WTC11 (cell line): ENCODE measurements at regions not wholly inside any gene's neighbourhood (a gene's known extent, or its start where the extent isn't known, plus 50 kb on each side); places are given as distances from the start of the nearest gene placed in this dataset.

Source experiments
- ATAC-seq: fragments of 200-7000 bp; cut with Tn5 transposase; 2 replicates; pipeline ENCODE4 v1.10.0; 2021; ENCODE audit warnings: mild to moderate bottlenecking, moderate library complexity
- CTCF ChIA-PET: fragments of 300-600 bp; sonication (Branson Sonifier 250); formaldehyde crosslinking; loops from one replicate; lab custom pipeline; 2021; ENCODE audit warnings: antibody characterized with exemption; lab: Charles Lee
- POLR2A ChIA-PET: fragments of 350-600 bp; sonication (Branson Sonifier 250); formaldehyde crosslinking; loops from one replicate; lab custom pipeline; 2021; ENCODE audit warnings: antibody characterized with exemption; lab: Charles Lee
- DNase-seq: peaks from one replicate; pipeline ENCODE4 v3.0.0; 2021; ENCODE audit warnings: low spot score
- H3K27ac Mint-ChIP-seq: 2 replicates; pipeline ENCODE4 v1.8.0; 2021; ENCODE audit warnings: mixed read lengths
- H3K27me3 Mint-ChIP-seq: 2 replicates; pipeline ENCODE4 v1.8.0; 2021; ENCODE audit warnings: low read depth, mild to moderate bottlenecking, moderate library complexity, mixed read lengths
- H3K36me3 Mint-ChIP-seq: 2 replicates; pipeline ENCODE4 v1.8.0; 2021; ENCODE audit warnings: mixed read lengths
- H3K4me1 Mint-ChIP-seq: 2 replicates; pipeline ENCODE4 v1.8.0; 2022; ENCODE audit warnings: mixed read lengths
- H3K4me3 Mint-ChIP-seq: 2 replicates; pipeline ENCODE4 v1.8.0; 2021; ENCODE audit warnings: mild to moderate bottlenecking, moderate library complexity, mixed read lengths
- H3K9me3 Mint-ChIP-seq: 2 replicates; pipeline ENCODE4 v1.8.0; 2021; ENCODE audit warnings: mixed read lengths
- ARID4B ChIP-seq: sonication (generic); formaldehyde crosslinking; IDR thresholded peaks from 2 replicates; pipeline ENCODE4 v1.8.0; 2023; ENCODE audit warnings: missing genetic modification reagents, mild to moderate bottlenecking, borderline replicate concordance
- JAZF1 ChIP-seq: fragments of 250-450 bp; sonication (Bioruptor Pico); IDR thresholded peaks from 2 replicates; pipeline ENCODE4 v1.9.0; 2021; ENCODE audit warnings: moderate library complexity, mild to moderate bottlenecking, inconsistent platforms
- MLX ChIP-seq: sonication (generic); formaldehyde crosslinking; IDR thresholded peaks from 2 replicates; pipeline ENCODE4 v1.8.1; 2023; ENCODE audit warnings: mild to moderate bottlenecking, missing genetic modification reagents, moderate library complexity
- MXD4 ChIP-seq: fragments of 250-450 bp; sonication (Bioruptor Pico); IDR thresholded peaks from 2 replicates; pipeline ENCODE4 v1.8.0; 2021; ENCODE audit warnings: mild to moderate bottlenecking, moderate library complexity, borderline replicate concordance
- NFYB ChIP-seq: sonication (generic); formaldehyde crosslinking; conservative IDR thresholded peaks from 2 replicates; pipeline ENCODE4 v1.8.0; 2022; ENCODE audit warnings: low read depth, missing genetic modification reagents
- NR1H2 ChIP-seq: sonication (generic); formaldehyde crosslinking; IDR thresholded peaks from 2 replicates; pipeline ENCODE4 v1.9.0; 2021; ENCODE audit warnings: mild to moderate bottlenecking, moderate library complexity, missing genetic modification reagents
- RORB ChIP-seq: fragments of 250-450 bp; sonication (Bioruptor Pico); IDR thresholded peaks from 2 replicates; pipeline ENCODE4 v1.9.0; 2021; ENCODE audit warnings: mild to moderate bottlenecking
- SP1 ChIP-seq: sonication (generic); formaldehyde crosslinking; conservative IDR thresholded peaks from 2 replicates; pipeline ENCODE4 v1.8.1; 2022; ENCODE audit warnings: missing genetic modification reagents
- ZNF121 ChIP-seq: sonication (generic); formaldehyde crosslinking; IDR thresholded peaks from 2 replicates; pipeline ENCODE4 v1.8.0; 2023; ENCODE audit warnings: missing genetic modification reagents
- ZNF232 ChIP-seq: sonication (generic); formaldehyde crosslinking; IDR thresholded peaks from 2 replicates; pipeline ENCODE4 v1.8.0; 2022; ENCODE audit warnings: mild to moderate bottlenecking, missing genetic modification reagents
- ZNF263 ChIP-seq: sonication (generic); formaldehyde crosslinking; IDR thresholded peaks from 2 replicates; pipeline ENCODE4 v1.8.1; 2022; ENCODE audit warnings: low read depth, mild to moderate bottlenecking, moderate library complexity, missing genetic modification reagents
- ZNF512 ChIP-seq: sonication (generic); formaldehyde crosslinking; IDR thresholded peaks from 2 replicates; pipeline ENCODE4 v1.8.1; 2022; ENCODE audit warnings: missing genetic modification reagents, borderline replicate concordance
- TF ChIP-seq, protein P1 (sequence below): fragments of 250-450 bp; sonication (Bioruptor Pico); IDR thresholded peaks from 2 replicates; pipeline ENCODE4 v1.9.0; 2021; ENCODE audit warnings: mild to moderate bottlenecking, borderline replicate concordance
- TF ChIP-seq, protein P2 (sequence below): sonication (generic); formaldehyde crosslinking; IDR thresholded peaks from 2 replicates; pipeline ENCODE4 v1.8.1; 2022; ENCODE audit warnings: mild to moderate bottlenecking, missing genetic modification reagents, moderate library complexity, borderline replicate concordance
- TF ChIP-seq, protein P3 (sequence below): sonication (generic); formaldehyde crosslinking; IDR thresholded peaks from 2 replicates; pipeline ENCODE4 v1.8.0; 2022; ENCODE audit warnings: mild to moderate bottlenecking, missing genetic modification reagents
- TF ChIP-seq, protein P4 (sequence below): fragments of 250-450 bp; sonication (Bioruptor Pico); conservative IDR thresholded peaks from 2 replicates; pipeline ENCODE4 v1.9.0; 2021; ENCODE audit warnings: mild to moderate bottlenecking

GRCh38 chr14:65920996-65921395 lies 508.5 kb downstream of the FUT8 start (continued):
- TF ChIP-seq, protein P1, sequence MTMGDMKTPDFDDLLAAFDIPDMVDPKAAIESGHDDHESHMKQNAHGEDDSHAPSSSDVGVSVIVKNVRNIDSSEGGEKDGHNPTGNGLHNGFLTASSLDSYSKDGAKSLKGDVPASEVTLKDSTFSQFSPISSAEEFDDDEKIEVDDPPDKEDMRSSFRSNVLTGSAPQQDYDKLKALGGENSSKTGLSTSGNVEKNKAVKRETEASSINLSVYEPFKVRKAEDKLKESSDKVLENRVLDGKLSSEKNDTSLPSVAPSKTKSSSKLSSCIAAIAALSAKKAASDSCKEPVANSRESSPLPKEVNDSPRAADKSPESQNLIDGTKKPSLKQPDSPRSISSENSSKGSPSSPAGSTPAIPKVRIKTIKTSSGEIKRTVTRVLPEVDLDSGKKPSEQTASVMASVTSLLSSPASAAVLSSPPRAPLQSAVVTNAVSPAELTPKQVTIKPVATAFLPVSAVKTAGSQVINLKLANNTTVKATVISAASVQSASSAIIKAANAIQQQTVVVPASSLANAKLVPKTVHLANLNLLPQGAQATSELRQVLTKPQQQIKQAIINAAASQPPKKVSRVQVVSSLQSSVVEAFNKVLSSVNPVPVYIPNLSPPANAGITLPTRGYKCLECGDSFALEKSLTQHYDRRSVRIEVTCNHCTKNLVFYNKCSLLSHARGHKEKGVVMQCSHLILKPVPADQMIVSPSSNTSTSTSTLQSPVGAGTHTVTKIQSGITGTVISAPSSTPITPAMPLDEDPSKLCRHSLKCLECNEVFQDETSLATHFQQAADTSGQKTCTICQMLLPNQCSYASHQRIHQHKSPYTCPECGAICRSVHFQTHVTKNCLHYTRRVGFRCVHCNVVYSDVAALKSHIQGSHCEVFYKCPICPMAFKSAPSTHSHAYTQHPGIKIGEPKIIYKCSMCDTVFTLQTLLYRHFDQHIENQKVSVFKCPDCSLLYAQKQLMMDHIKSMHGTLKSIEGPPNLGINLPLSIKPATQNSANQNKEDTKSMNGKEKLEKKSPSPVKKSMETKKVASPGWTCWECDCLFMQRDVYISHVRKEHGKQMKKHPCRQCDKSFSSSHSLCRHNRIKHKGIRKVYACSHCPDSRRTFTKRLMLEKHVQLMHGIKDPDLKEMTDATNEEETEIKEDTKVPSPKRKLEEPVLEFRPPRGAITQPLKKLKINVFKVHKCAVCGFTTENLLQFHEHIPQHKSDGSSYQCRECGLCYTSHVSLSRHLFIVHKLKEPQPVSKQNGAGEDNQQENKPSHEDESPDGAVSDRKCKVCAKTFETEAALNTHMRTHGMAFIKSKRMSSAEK (CRISPR knock-in tag), result no peak

GRCh38 chr14:65922142-65922541 lies 509.6 kb downstream of the FUT8 start:
- ATAC-seq (no peak), DNase-seq (no peak)
- Mint-ChIP-seq H3K36me3 (no peaks in the 10 kb centered on the region), H3K27ac (no peak overlapping the region), H3K27me3 (no peaks in the 10 kb centered on the region), H3K4me1 (peaks cover 62% of the 10 kb centered on the region), H3K9me3 (peaks cover 3% of the 10 kb centered on the region; the same call in 1 of the 2 replicates), H3K4me3 (no peak overlapping the region)
- ChIA-PET CTCF (no interaction called here), POLR2A (no interaction called here)
- TF ChIP-seq MXD4 (CRISPR knock-in tag) (no peak), ZNF263 (CRISPR knock-in tag) (no peak), NFYB (no peak), ARID4B (CRISPR knock-in tag) (no peak), RORB (CRISPR knock-in tag) (no peak), ZNF232 (CRISPR knock-in tag) (no peak), ZNF512 (CRISPR knock-in tag) (no peak), JAZF1 (CRISPR knock-in tag) (no peak), SP1 (CRISPR knock-in tag) (no peak), MLX (CRISPR knock-in tag) (no peak), ZNF121 (CRISPR knock-in tag) (no peak), NR1H2 (CRISPR knock-in tag) (no peak)
- TF ChIP-seq, protein P2, sequence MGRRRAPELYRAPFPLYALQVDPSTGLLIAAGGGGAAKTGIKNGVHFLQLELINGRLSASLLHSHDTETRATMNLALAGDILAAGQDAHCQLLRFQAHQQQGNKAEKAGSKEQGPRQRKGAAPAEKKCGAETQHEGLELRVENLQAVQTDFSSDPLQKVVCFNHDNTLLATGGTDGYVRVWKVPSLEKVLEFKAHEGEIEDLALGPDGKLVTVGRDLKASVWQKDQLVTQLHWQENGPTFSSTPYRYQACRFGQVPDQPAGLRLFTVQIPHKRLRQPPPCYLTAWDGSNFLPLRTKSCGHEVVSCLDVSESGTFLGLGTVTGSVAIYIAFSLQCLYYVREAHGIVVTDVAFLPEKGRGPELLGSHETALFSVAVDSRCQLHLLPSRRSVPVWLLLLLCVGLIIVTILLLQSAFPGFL, result no peak
- TF ChIP-seq, protein P3, sequence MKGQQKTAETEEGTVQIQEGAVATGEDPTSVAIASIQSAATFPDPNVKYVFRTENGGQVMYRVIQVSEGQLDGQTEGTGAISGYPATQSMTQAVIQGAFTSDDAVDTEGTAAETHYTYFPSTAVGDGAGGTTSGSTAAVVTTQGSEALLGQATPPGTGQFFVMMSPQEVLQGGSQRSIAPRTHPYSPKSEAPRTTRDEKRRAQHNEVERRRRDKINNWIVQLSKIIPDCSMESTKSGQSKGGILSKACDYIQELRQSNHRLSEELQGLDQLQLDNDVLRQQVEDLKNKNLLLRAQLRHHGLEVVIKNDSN, result no peak
- TF ChIP-seq, protein P4, sequence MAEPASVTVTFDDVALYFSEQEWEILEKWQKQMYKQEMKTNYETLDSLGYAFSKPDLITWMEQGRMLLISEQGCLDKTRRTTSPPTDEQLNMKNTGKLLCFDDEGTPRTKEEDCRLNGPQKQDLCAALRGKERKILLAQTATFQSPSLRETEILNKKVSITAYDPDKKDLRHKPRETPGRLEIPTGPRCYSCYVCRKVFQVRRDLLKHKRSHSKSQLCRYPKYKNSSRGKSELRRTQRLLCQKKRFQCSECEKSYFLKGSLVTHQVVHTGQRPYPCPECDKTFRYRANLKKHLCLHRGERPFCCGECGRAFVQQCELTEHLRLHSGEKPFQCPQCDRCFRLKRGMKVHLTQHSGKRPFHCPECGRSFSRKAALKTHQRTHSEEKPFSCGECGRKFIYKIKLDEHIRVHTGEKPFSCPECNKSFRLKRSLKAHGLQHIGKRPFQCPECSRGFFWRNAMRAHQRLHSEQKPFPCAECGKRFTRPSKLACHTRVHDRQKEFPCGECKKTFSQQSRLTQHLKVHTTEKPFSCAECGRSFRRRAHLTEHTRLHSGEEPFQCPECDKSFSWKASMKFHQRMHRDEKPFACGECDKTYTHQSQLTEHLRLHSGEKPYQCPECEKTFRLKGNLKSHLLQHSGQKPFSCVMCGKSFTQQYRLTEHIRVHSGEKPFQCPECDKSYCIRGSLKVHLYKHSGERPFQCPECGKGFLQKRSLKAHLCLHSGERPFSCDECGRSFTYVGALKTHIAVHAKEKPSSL (CRISPR knock-in tag), result no peak
